ENCODE measurements at regions not wholly inside any gene's neighbourhood (a gene's known extent, or its start where the extent isn't known, plus 50 kb on each side); places are given as distances from the start of the nearest gene placed in this dataset.

GRCh38 chr13:104422668-104423067, 1356.5 kb upstream of the SLC10A2 start:
- no peak overlapping the region for H3K23ac ChIP-seq (ENCODE audit: low read depth, low read length)
- H3K9me1 ChIP-seq (ENCODE audit: insufficient read depth, low read length): no peaks in the 10 kb centered on the region
- H3K9ac ChIP-seq (ENCODE audit: low read depth, low read length): no peak overlapping the region
- DNase-seq (no peak), ATAC-seq (ENCODE audit: low read depth) (no peak)
- no peaks in the 10 kb centered on the region for H3K9me3 ChIP-seq (ENCODE audit: control insufficient read depth, insufficient read depth, low read length)
- H3K14ac ChIP-seq (replicated peaks; ENCODE audit: low read depth, low read length): no peak overlapping the region
- H3K18ac ChIP-seq (ENCODE audit: low read depth, low read length): no peak overlapping the region
- intact Hi-C loops (cut with micrococcal nuclease): no loop called here
- no peaks in the 10 kb centered on the region for H3K79me1 ChIP-seq (ENCODE audit: low read depth in 1 of 2, low read length in 2 of 2)
- no peaks in the 10 kb centered on the region for H3K36me3 ChIP-seq (ENCODE audit: control insufficient read depth, insufficient read depth, low read length)
- no peak overlapping the region for H2BK20ac ChIP-seq (ENCODE audit: low read depth, low read length)
- H3K4me1 ChIP-seq (ENCODE audit: control insufficient read depth, insufficient read depth, low read length): no peaks in the 10 kb centered on the region
- no peak overlapping the region for H3K27ac ChIP-seq (ENCODE audit: insufficient read depth, low read length)
- no peak overlapping the region for H2AK5ac ChIP-seq (ENCODE audit: low read depth, low read length)
- no peaks in the 10 kb centered on the region for H3K27me3 ChIP-seq (ENCODE audit: control insufficient read depth, insufficient read depth, low read length)
- H4K5ac ChIP-seq (ENCODE audit: low read depth, low read length): no peak overlapping the region
- H2BK120ac ChIP-seq (ENCODE audit: low read depth, low read length): no peak overlapping the region
- H3K4me2 ChIP-seq (ENCODE audit: low read depth, low read length): no peak overlapping the region
- dilution Hi-C loops (cut with HindIII; ENCODE audit: low sequenced_read_pairs, unreplicated experiment): no loop called here
- H4K91ac ChIP-seq (ENCODE audit: insufficient read depth, low read depth, low read length): no peak overlapping the region
- H2BK15ac ChIP-seq (ENCODE audit: low read depth, low read length): no peak overlapping the region
- no peak overlapping the region for H3K4ac ChIP-seq (ENCODE audit: low read depth, low read length)
- no peak overlapping the region for H3K4me3 ChIP-seq (ENCODE audit: insufficient read depth, low read depth, low read length)
- WGBS, 2 experiments (ENCODE audit: extremely low coverage in 2 of 2, insufficient read length in 1 of 2): 73% methylated on average over 2 of the region's 4 CpGs; no CpG with 5 or more reads in 1 of the 2 experiments
- in situ Hi-C loops (cut with MboI; ENCODE audit: low sequenced_read_pairs): no loop called here
- no peak overlapping the region for H3K56ac ChIP-seq (ENCODE audit: extremely low read depth, insufficient read depth, low read length)
- no peak overlapping the region for H2AK9ac ChIP-seq (replicated peaks; ENCODE audit: low read depth, low read length, poor library complexity)
- H2AFZ ChIP-seq (replicated peaks; ENCODE audit: low read length, poor library complexity): no peak overlapping the region
- BruUV-seq (replicated peaks): no TSS peak
- no peak overlapping the region for H4K8ac ChIP-seq (ENCODE audit: low read depth in 2 of 2, low read length in 2 of 2)
- ChIA-PET POLR2A (ENCODE audit: unreplicated experiment) (no interaction called here), CTCF (no interaction called here)
- TF ChIP-seq MAZ (IDR thresholded peaks at IDR 0.05; ENCODE audit: borderline replicate concordance, low read depth, low read length): no peak
- H4K20me1 ChIP-seq (ENCODE audit: insufficient read depth, low read length): no peaks in the 10 kb centered on the region
- H2BK5ac ChIP-seq (ENCODE audit: low read depth, low read length, poor library complexity, severe bottlenecking): no peak overlapping the region

All from IMR-90 (cell line).